CD8-positive, alpha-beta memory T cell (primary cell): ENCODE measurements at regions not wholly inside any gene's neighbourhood (a gene's known extent, or its start where the extent isn't known, plus 50 kb on each side); places are given as distances from the start of the nearest gene placed in this dataset.

Source experiments
- CTCF ChIA-PET: fragments of 350-600 bp; sonication (Branson Sonifier 250); formaldehyde crosslinking; loops from one replicate; lab custom pipeline; 2021; ENCODE audit warnings: antibody characterized with exemption; lab: Charles Lee
- POLR2A ChIA-PET: fragments of 350-600 bp; sonication (Branson Sonifier 250); formaldehyde crosslinking; loops from one replicate; lab custom pipeline; 2021; ENCODE audit warnings: antibody characterized with exemption; lab: Charles Lee
- DNase-seq, 5 donors: peaks; one replicate each; pipeline versions ENCODE4 v3.0.0 to v3.0.0-alpha.2; 2020 to 2022; ENCODE audit warnings: mixed read lengths in 1 of 5
- H3K27ac ChIP-seq: one replicate; pipeline ENCODE4 v1.7.0; 2013; ENCODE audit warnings: low read depth, mild to moderate bottlenecking, low read length, moderate library complexity
- H3K27me3 ChIP-seq: 2 replicates; pipeline ENCODE4 v1.7.0; 2013; ENCODE audit warnings: low read length, mild to moderate bottlenecking; ENCODE audit not compliant: insufficient read depth, poor library complexity, severe bottlenecking
- H3K36me3 ChIP-seq: 2 replicates; pipeline ENCODE4 v1.7.0; 2013; ENCODE audit warnings: mild to moderate bottlenecking, low read length, moderate library complexity; ENCODE audit not compliant: insufficient read depth
- H3K4me1 ChIP-seq: 2 replicates; pipeline ENCODE4 v1.7.0; 2013; ENCODE audit warnings: mild to moderate bottlenecking, low read length, moderate library complexity; ENCODE audit not compliant: insufficient read depth
- H3K4me3 ChIP-seq: 2 replicates; pipeline ENCODE4 v1.7.0; 2013; ENCODE audit warnings: mild to moderate bottlenecking, low read length
- H3K9me3 ChIP-seq: 2 replicates; pipeline ENCODE4 v1.7.0; 2013; ENCODE audit warnings: mild to moderate bottlenecking, low read length
- H3K27ac Mint-ChIP-seq, 8 donors: one replicate each; pipeline ENCODE4 v1.8.0; 2020 to 2021; ENCODE audit warnings: mixed read lengths in 8 of 8, mild to moderate bottlenecking in 6 of 8, inconsistent platforms in 3 of 8, moderate library complexity in 3 of 8
- H3K27me3 Mint-ChIP-seq, 2 donors: one replicate each; pipeline ENCODE4 v1.8.0; 2020 to 2021; ENCODE audit warnings: mixed read lengths in 2 of 2, mild to moderate bottlenecking in 1 of 2, moderate library complexity in 1 of 2
- H3K36me3 Mint-ChIP-seq, 3 donors: one replicate each; pipeline ENCODE4 v1.8.0; 2020 to 2021; ENCODE audit warnings: mixed read lengths in 3 of 3, inconsistent platforms in 1 of 3, mild to moderate bottlenecking in 1 of 3
- H3K4me1 Mint-ChIP-seq, 3 donors: one replicate each; pipeline ENCODE4 v1.8.0; 2020 to 2021; ENCODE audit warnings: mixed read lengths in 3 of 3, inconsistent platforms in 1 of 3, mild to moderate bottlenecking in 1 of 3
- H3K4me3 Mint-ChIP-seq, 7 donors: one replicate each; pipeline ENCODE4 v1.8.0; 2020 to 2021; ENCODE audit warnings: mixed read lengths in 7 of 7, mild to moderate bottlenecking in 6 of 7, moderate library complexity in 4 of 7, inconsistent platforms in 2 of 7
- H3K9me3 Mint-ChIP-seq, 5 donors: one replicate each; pipeline ENCODE4 v1.8.0; 2020 to 2022; ENCODE audit warnings: mixed read lengths in 5 of 5, mild to moderate bottlenecking in 3 of 5, moderate library complexity in 2 of 5, inconsistent platforms in 1 of 5

GRCh38 chr15:69744391-69745162 is 292.0 kb downstream of the RPLP1 start:
- ChIA-PET POLR2A (interaction anchor here (1.0 kb wide), 1 partner anchor 11 kb away, joined by 4 read pairs; no protein-coding TSS in a partner anchor), CTCF (interaction anchor here (1.6 kb wide), 1 partner anchor 13 kb away, joined by 5 read pairs; no protein-coding TSS in a partner anchor)
- no peak for DNase-seq
- H3K36me3 Mint-ChIP-seq: peaks cover 0 to 4% (median 0%) of the 10 kb centered on the region in 3 donors
- Histone ChIP-seq H3K27ac (no peak overlapping the region), H3K9me3 (no peaks in the 10 kb centered on the region), H3K27me3 (no peaks in the 10 kb centered on the region), H3K4me1 (peaks cover 21% of the 10 kb centered on the region), H3K4me3 (no peak overlapping the region), H3K36me3 (no peaks in the 10 kb centered on the region)
- H3K4me3 Mint-ChIP-seq: peak overlapping the region in 1 of 7 donors; percentile 17
- peaks cover 0 to 4% (median 0%) of the 10 kb centered on the region in 5 donors for H3K9me3 Mint-ChIP-seq
- peaks cover 0 to 15% of the 10 kb centered on the region in 2 donors for H3K27me3 Mint-ChIP-seq
- peaks cover 20 to 37% (median 36%) of the 10 kb centered on the region in 3 donors for H3K4me1 Mint-ChIP-seq
- H3K27ac Mint-ChIP-seq: peak overlapping the region in 2 of 8 donors; percentile 24 to 89

GRCh38 chr15:69747193-69747592 is 294.6 kb downstream of the RPLP1 start:
- no peak for DNase-seq
- Histone ChIP-seq H3K36me3 (no peaks in the 10 kb centered on the region), H3K9me3 (no peaks in the 10 kb centered on the region), H3K27ac (no peak overlapping the region), H3K27me3 (no peaks in the 10 kb centered on the region), H3K4me3 (no peak overlapping the region), H3K4me1 (peaks cover 27% of the 10 kb centered on the region)
- H3K36me3 Mint-ChIP-seq: no peaks in the 10 kb centered on the region
- H3K9me3 Mint-ChIP-seq: no peaks in the 10 kb centered on the region
- H3K4me3 Mint-ChIP-seq: no peak overlapping the region
- peaks cover 0 to 12% of the 10 kb centered on the region in 2 donors for H3K27me3 Mint-ChIP-seq
- H3K27ac Mint-ChIP-seq: no peak overlapping the region
- CTCF ChIA-PET: interaction anchor here (1.0 kb wide), 1 partner anchor 8 kb away, joined by 4 read pairs; no protein-coding TSS in a partner anchor
- POLR2A ChIA-PET: no interaction called here
- H3K4me1 Mint-ChIP-seq: peaks cover 33 to 63% (median 62%) of the 10 kb centered on the region in 3 donors

GRCh38 chr15:69748131-69748530 is 295.5 kb downstream of the RPLP1 start:
- peaks cover 0 to 5% (median 2%) of the 10 kb centered on the region in 3 donors for H3K36me3 Mint-ChIP-seq
- no peak for DNase-seq
- H3K36me3 ChIP-seq: no peaks in the 10 kb centered on the region
- H3K9me3 Mint-ChIP-seq: peaks cover 0 to 6% (median 4%) of the 10 kb centered on the region in 5 donors
- ChIA-PET CTCF (interaction anchor here (1.0 to 2.2 kb wide), 4 partner anchors 8 to 719 kb away, joined by 4 to 8 read pairs (median 4); no protein-coding TSS in a partner anchor), POLR2A (no interaction called here)
- no peaks in the 10 kb centered on the region for H3K27me3 ChIP-seq
- H3K9me3 ChIP-seq: no peaks in the 10 kb centered on the region
- H3K27me3 Mint-ChIP-seq: peaks cover 0 to 13% of the 10 kb centered on the region in 2 donors
- no peak overlapping the region for H3K4me3 ChIP-seq
- H3K27ac Mint-ChIP-seq: no peak overlapping the region
- H3K4me1 ChIP-seq: peaks cover 27% of the 10 kb centered on the region
- H3K4me1 Mint-ChIP-seq: peaks cover 33 to 68% (median 68%) of the 10 kb centered on the region in 3 donors
- no peak overlapping the region for H3K27ac ChIP-seq
- no peak overlapping the region for H3K4me3 Mint-ChIP-seq

GRCh38 chr15:69748576-69749185 is 296.1 kb downstream of the RPLP1 start:
- Histone ChIP-seq H3K27ac (no peak overlapping the region), H3K4me3 (no peak overlapping the region), H3K27me3 (no peaks in the 10 kb centered on the region), H3K4me1 (peaks cover 25% of the 10 kb centered on the region), H3K9me3 (no peaks in the 10 kb centered on the region), H3K36me3 (no peaks in the 10 kb centered on the region)
- Mint-ChIP-seq H3K9me3 (peaks cover 5 to 10% (median 8%) of the 10 kb centered on the region in 5 donors), H3K4me1 (peaks cover 29 to 68% (median 67%) of the 10 kb centered on the region in 3 donors), H3K4me3 (no peak overlapping the region), H3K27ac (no peak overlapping the region), H3K27me3 (peaks cover 0 to 13% of the 10 kb centered on the region in 2 donors), H3K36me3 (peaks cover 0 to 9% (median 2%) of the 10 kb centered on the region in 3 donors)
- POLR2A ChIA-PET: interaction anchor here (0.7 to 1.3 kb wide), 2 partner anchors 10 to 11 kb away, joined by 3 to 4 read pairs; no protein-coding TSS in a partner anchor
- no peak for DNase-seq
- CTCF ChIA-PET: interaction anchor here (1.1 to 2.2 kb wide), 3 partner anchors 15 to 718 kb away, joined by 4 to 8 read pairs (median 4); no protein-coding TSS in a partner anchor

GRCh38 chr15:69749274-69749673 is 296.7 kb downstream of the RPLP1 start:
- H3K4me1 ChIP-seq: peaks cover 25% of the 10 kb centered on the region
- no peaks in the 10 kb centered on the region for H3K9me3 ChIP-seq
- DNase-seq: no peak
- POLR2A ChIA-PET: interaction anchor here (0.7 to 1.3 kb wide), 2 partner anchors 10 to 11 kb away, joined by 3 to 4 read pairs; no protein-coding TSS in a partner anchor
- H3K36me3 Mint-ChIP-seq: peaks cover 0 to 9% (median 2%) of the 10 kb centered on the region in 3 donors
- CTCF ChIA-PET: interaction anchor here (1.0 to 2.2 kb wide), 4 partner anchors 16 to 718 kb away, joined by 3 to 8 read pairs (median 4); no protein-coding TSS in a partner anchor
- H3K4me3 Mint-ChIP-seq: no peak overlapping the region
- H3K27me3 Mint-ChIP-seq: peaks cover 0 to 13% of the 10 kb centered on the region in 2 donors
- peaks cover 29 to 68% (median 67%) of the 10 kb centered on the region in 3 donors for H3K4me1 Mint-ChIP-seq
- H3K27ac ChIP-seq: no peak overlapping the region
- no peak overlapping the region for H3K4me3 ChIP-seq
- H3K27me3 ChIP-seq: no peaks in the 10 kb centered on the region
- no peaks in the 10 kb centered on the region for H3K36me3 ChIP-seq
- peaks cover 7 to 13% (median 10%) of the 10 kb centered on the region in 5 donors for H3K9me3 Mint-ChIP-seq
- no peak overlapping the region for H3K27ac Mint-ChIP-seq

GRCh38 chr15:69749797-69750196 is 297.2 kb downstream of the RPLP1 start:
- DNase-seq: no peak
- Histone ChIP-seq H3K9me3 (no peaks in the 10 kb centered on the region), H3K4me1 (peaks cover 25% of the 10 kb centered on the region), H3K27ac (no peak overlapping the region), H3K27me3 (no peaks in the 10 kb centered on the region), H3K4me3 (no peak overlapping the region), H3K36me3 (no peaks in the 10 kb centered on the region)
- H3K27me3 Mint-ChIP-seq: peaks cover 0 to 15% of the 10 kb centered on the region in 2 donors
- H3K4me1 Mint-ChIP-seq: peaks cover 30 to 68% (median 67%) of the 10 kb centered on the region in 3 donors
- H3K4me3 Mint-ChIP-seq: no peak overlapping the region
- POLR2A ChIA-PET: interaction anchor here (1.1 to 1.3 kb wide), 2 partner anchors 10 to 350 kb away, joined by 3 to 4 read pairs; no protein-coding TSS in a partner anchor
- H3K36me3 Mint-ChIP-seq: peaks cover 0 to 9% (median 2%) of the 10 kb centered on the region in 3 donors
- H3K27ac Mint-ChIP-seq: no peak overlapping the region
- CTCF ChIA-PET: interaction anchor here (1.0 to 2.2 kb wide), 3 partner anchors 16 to 36 kb away, joined by 3 to 8 read pairs (median 4); no protein-coding TSS in a partner anchor
- H3K9me3 Mint-ChIP-seq: peaks cover 7 to 13% (median 12%) of the 10 kb centered on the region in 5 donors

GRCh38 chr15:69750253-69750652 is 297.6 kb downstream of the RPLP1 start:
- H3K27ac ChIP-seq: no peak overlapping the region
- DNase-seq: no peak
- H3K27me3 ChIP-seq: no peaks in the 10 kb centered on the region
- Mint-ChIP-seq H3K4me1 (peaks cover 34 to 70% (median 69%) of the 10 kb centered on the region in 3 donors), H3K27ac (no peak overlapping the region), H3K4me3 (no peak overlapping the region), H3K27me3 (peaks cover 0 to 15% of the 10 kb centered on the region in 2 donors), H3K36me3 (peaks cover 0 to 9% (median 2%) of the 10 kb centered on the region in 3 donors), H3K9me3 (peaks cover 7 to 13% (median 12%) of the 10 kb centered on the region in 5 donors)
- peaks cover 28% of the 10 kb centered on the region for H3K4me1 ChIP-seq
- ChIA-PET CTCF (interaction anchor here (0.7 to 1.6 kb wide), 3 partner anchors 30 to 183 kb away, joined by 3 to 4 read pairs (median 3); no protein-coding TSS in a partner anchor), POLR2A (interaction anchor here (1.1 to 1.3 kb wide), 2 partner anchors 10 to 350 kb away, joined by 3 to 4 read pairs; no protein-coding TSS in a partner anchor)
- no peak overlapping the region for H3K4me3 ChIP-seq
- no peaks in the 10 kb centered on the region for H3K36me3 ChIP-seq
- H3K9me3 ChIP-seq: no peaks in the 10 kb centered on the region
